Mucosa of rectum (tissue), 2 donors: ENCODE measurements at regions not wholly inside any gene's neighbourhood (a gene's known extent, or its start where the extent isn't known, plus 50 kb on each side); places are given as distances from the start of the nearest gene placed in this dataset.

Source experiments
- H3K27ac ChIP-seq, 2 donors: one replicate each; pipeline ENCODE4 v1.7.0; 2013; ENCODE audit warnings: inconsistent platforms in 2 of 2, low read depth in 2 of 2, low read length in 2 of 2
- H3K27me3 ChIP-seq, 2 donors: one replicate each; pipeline ENCODE4 v1.7.0; 2013; ENCODE audit warnings: low read length in 2 of 2; ENCODE audit not compliant: control insufficient read depth in 2 of 2, insufficient read depth in 2 of 2
- H3K36me3 ChIP-seq, 2 donors: one replicate each; pipeline ENCODE4 v1.7.0; 2013; ENCODE audit warnings: low read length in 2 of 2; ENCODE audit not compliant: control insufficient read depth in 2 of 2, insufficient read depth in 2 of 2
- H3K4me1 ChIP-seq, 2 donors: one replicate each; pipeline ENCODE4 v1.7.0; 2013; ENCODE audit warnings: low read length in 2 of 2, mild to moderate bottlenecking in 1 of 2; ENCODE audit not compliant: control insufficient read depth in 2 of 2, insufficient read depth in 2 of 2
- H3K4me3 ChIP-seq, 2 donors: one replicate each; pipeline ENCODE4 v1.7.0; 2013; ENCODE audit warnings: low read length in 2 of 2
- H3K9ac ChIP-seq, 2 donors: one replicate each; pipeline ENCODE4 v1.7.0; 2013; ENCODE audit warnings: low read length in 2 of 2, low read depth in 1 of 2, mild to moderate bottlenecking in 1 of 2
- H3K9me3 ChIP-seq, 2 donors: one replicate each; pipeline ENCODE4 v1.7.0; 2013; ENCODE audit warnings: low read length in 2 of 2; ENCODE audit not compliant: control insufficient read depth in 2 of 2
- donor health status: healthy.
- donor health status: Normal muscosa, but diverticular disease.

DNA sequence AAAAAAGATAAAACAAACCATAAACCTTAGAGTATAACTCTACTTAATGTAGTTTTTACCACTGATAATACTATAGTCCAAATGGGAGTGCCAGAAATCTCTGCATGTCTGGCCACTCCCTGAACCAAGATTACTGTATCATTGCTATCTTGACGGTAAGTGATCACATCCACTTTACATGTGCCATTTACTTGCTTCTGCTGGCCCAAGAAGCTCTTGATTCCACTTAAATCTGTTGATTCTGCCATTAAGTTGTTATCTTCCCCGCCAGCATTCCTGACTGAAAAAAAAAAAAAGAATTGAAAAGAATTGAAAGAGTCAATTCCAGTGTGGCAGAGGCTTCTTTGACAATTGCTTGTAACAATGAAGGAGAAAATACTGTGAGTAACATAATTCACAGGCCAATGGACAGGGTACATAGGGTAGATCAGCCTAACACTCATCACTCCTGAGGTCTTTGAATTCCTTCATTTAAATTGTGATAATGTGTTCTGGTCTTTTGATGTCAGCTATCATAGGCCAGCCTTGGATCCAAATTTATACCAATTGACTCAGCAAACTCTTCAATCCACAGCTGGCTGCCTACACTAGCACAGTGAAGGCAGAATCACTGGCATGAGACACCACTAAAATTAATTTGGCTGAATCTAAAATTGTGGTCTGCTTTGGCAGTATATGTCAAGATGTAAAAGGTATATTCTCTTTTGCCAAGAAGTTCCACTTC, 665.2 kb upstream of the FLRT2 start:
- Histone ChIP-seq H3K36me3 (no peaks in the 10 kb centered on the region), H3K4me1 (no peaks in the 10 kb centered on the region), H3K27ac (no peak overlapping the region), H3K4me3 (no peak overlapping the region), H3K9ac (no peak overlapping the region), H3K27me3 (no peaks in the 10 kb centered on the region), H3K9me3 (no peaks in the 10 kb centered on the region)

DNA sequence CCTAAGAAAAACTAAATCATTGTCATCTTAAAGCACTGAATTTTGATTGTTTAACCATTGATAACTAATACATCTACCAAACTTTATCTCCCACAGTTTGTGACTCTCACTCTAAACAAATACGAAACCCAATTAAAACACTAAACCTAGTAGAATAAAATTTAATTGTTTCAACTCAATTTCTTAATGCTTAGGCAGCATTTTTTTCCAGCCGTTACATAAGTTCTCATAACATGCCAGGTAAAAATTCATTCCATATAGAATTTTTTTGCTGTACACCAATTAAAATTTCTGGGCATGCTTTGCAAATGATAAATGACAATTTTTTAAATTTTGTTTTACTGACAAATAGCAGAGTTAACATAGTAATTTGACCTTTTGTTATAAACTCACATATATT, 658.2 kb upstream of the FLRT2 start:
- Histone ChIP-seq H3K27me3 (no peaks in the 10 kb centered on the region), H3K9ac (no peak overlapping the region), H3K9me3 (peaks cover 3% of the 10 kb centered on the region in 2 donors), H3K36me3 (no peaks in the 10 kb centered on the region), H3K4me3 (no peak overlapping the region), H3K27ac (no peak overlapping the region), H3K4me1 (no peaks in the 10 kb centered on the region)

DNA sequence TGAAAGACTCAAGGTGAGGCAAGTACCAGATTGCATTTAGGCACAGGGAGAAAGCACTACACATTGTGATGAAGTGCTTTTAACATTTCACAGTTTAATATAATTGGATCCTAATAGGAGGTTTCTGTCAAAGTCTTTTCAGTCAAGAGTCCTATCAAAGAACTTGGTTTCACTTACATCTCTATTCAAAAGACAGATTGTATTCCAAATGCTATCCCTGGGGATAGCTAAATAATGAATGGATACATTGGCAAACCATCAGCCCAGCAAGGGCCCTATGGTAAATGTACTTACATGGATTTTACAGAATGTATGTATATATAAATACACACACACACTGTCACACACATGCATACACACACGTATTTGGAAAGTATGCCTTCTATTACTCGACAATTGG, 655.5 kb upstream of the FLRT2 start:
- no peaks in the 10 kb centered on the region for H3K36me3 ChIP-seq
- H3K9me3 ChIP-seq = peaks cover 3 to 5% of the 10 kb centered on the region in 2 donors
- no peak overlapping the region for H3K4me3 ChIP-seq
- no peaks in the 10 kb centered on the region for H3K27me3 ChIP-seq
- no peak overlapping the region for H3K27ac ChIP-seq
- H3K4me1 ChIP-seq = no peaks in the 10 kb centered on the region
- no peak overlapping the region for H3K9ac ChIP-seq

DNA sequence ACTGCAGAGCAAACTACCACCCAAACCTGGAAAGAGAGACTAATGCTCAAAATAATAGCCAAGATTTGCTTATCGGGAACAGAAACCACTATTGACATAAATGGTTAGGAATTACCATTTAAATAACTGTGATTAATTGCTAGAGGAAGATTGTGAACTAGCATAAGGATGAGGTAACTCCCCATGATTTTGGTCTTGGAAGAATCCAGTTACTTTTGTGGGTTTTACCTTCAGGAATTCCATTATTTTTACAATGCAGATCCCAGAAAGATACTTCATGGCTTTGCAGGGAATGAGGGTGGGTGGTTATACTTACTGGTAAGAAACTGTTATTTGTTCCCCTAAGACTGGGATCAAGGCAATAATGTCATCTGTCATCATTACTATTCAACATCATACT, 652.9 kb upstream of the FLRT2 start:
- Histone ChIP-seq H3K27me3 (no peaks in the 10 kb centered on the region), H3K9ac (no peak overlapping the region), H3K36me3 (no peaks in the 10 kb centered on the region), H3K4me1 (no peaks in the 10 kb centered on the region), H3K4me3 (no peak overlapping the region), H3K27ac (no peak overlapping the region), H3K9me3 (peaks cover 2 to 3% of the 10 kb centered on the region in 2 donors)

DNA sequence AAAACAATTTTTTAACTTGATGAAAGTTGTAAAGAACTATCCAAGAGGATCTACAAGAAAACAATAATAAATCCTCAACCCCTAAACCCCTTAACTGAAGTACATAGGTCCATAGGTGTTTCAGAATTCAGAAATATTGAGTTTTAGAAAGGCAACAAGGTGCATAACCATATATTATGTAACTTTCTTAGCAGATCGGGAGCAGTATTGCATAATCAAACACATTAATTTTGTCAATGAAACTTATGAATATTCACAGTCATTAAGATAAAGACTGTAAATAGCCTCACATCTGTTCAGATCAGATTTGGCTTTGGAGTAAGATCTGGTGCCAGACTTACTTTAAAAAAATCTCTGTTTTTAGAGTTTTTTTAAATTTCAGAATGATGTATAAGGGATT, 647.1 kb upstream of the FLRT2 start:
- H3K27ac ChIP-seq = no peak overlapping the region
- H3K4me3 ChIP-seq = no peak overlapping the region
- H3K9me3 ChIP-seq = peaks cover 0 to 6% of the 10 kb centered on the region in 2 donors
- no peak overlapping the region for H3K9ac ChIP-seq
- H3K36me3 ChIP-seq = no peaks in the 10 kb centered on the region
- no peaks in the 10 kb centered on the region for H3K4me1 ChIP-seq
- no peaks in the 10 kb centered on the region for H3K27me3 ChIP-seq

DNA sequence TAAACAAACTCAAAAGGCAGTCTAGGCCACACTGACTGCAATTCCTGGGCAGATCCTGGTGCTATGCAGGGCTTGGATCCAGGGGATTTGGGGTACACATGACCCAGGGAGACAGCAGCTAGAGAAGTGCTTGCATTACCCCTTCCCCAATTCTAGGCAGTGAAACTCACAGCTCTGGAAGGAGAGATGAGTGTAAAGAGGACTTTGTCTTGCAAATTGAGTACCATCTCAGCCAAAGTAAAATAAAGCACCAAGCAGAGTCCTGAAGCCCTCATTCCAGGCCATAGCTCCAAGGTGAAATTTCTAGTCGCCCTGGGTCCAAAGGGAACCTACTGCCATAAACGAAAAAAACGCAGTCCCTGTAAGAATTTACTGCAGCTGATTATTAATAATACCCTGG, 644.9 kb upstream of the FLRT2 start:
- no peak overlapping the region for H3K9ac ChIP-seq
- H3K36me3 ChIP-seq = no peaks in the 10 kb centered on the region
- no peak overlapping the region for H3K27ac ChIP-seq
- no peaks in the 10 kb centered on the region for H3K27me3 ChIP-seq
- H3K9me3 ChIP-seq = peaks cover 0 to 6% of the 10 kb centered on the region in 2 donors
- no peak overlapping the region for H3K4me3 ChIP-seq
- no peaks in the 10 kb centered on the region for H3K4me1 ChIP-seq

DNA sequence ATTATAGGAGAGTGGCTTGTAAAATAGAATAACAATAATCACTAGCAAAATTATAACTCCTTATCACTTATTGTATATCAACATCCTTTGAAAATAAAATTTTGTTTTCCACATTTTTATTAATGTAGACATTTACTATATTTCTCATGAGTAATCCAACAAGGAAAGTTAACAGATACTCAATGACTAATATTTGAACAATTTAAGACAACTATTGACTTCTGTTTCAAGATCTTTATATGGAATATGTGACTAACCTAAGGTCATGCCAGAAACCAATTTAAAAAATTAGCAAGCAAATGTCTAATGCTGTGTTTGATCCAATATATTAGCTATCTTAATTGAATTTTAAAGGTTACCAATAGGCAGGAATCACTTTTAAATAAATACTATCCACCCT, 638.5 kb upstream of the FLRT2 start:
- Histone ChIP-seq H3K9me3 (peaks cover 0 to 2% of the 10 kb centered on the region in 2 donors), H3K27me3 (no peaks in the 10 kb centered on the region), H3K4me1 (no peaks in the 10 kb centered on the region), H3K36me3 (no peaks in the 10 kb centered on the region), H3K27ac (no peak overlapping the region), H3K9ac (no peak overlapping the region), H3K4me3 (no peak overlapping the region)

DNA sequence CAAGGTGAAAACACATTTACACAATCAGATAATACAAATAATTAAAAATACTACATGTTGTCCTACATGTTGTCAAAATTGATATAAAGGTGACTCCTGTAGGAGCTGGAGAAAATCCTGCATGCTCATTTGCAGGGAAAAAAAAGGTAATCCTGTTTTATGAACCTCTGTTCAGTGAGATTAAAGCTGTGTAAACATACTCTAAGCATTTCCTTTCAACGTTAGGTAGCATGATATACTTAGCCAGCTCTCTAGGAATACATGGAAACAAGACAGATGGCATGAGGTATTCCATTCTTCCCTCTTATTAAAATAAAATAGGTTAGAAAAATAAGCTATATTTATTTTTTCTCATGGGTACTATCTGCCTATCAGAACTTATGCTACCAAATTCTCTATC, 635.7 kb upstream of the FLRT2 start:
- Histone ChIP-seq H3K9me3 (peaks cover 0 to 2% of the 10 kb centered on the region in 2 donors), H3K9ac (no peak overlapping the region), H3K27ac (no peak overlapping the region), H3K27me3 (no peaks in the 10 kb centered on the region), H3K36me3 (no peaks in the 10 kb centered on the region), H3K4me1 (no peaks in the 10 kb centered on the region), H3K4me3 (no peak overlapping the region)

DNA sequence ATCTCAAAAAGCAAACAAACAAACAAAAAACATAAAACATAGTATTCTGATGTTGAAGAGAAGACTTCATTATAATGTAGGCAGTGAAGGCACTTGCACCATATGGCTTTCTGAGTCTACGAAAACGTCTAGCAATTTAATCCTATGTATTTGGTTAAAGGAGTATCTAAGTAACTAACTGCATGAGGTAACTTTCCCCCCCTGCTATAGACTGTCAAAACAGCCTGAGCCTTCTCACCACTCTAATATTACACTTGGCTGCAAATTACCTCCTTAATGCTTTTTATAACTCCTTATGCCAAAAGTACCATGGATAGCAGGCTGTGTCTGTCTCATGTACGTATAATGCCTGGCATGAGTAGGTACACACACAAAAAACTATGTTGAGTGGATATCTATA, 607.6 kb upstream of the FLRT2 start:
- H3K27ac ChIP-seq = no peak overlapping the region
- no peaks in the 10 kb centered on the region for H3K4me1 ChIP-seq
- H3K4me3 ChIP-seq = no peak overlapping the region
- H3K36me3 ChIP-seq = no peaks in the 10 kb centered on the region
- peaks cover 0 to 3% of the 10 kb centered on the region in 2 donors for H3K9me3 ChIP-seq
- H3K27me3 ChIP-seq = no peaks in the 10 kb centered on the region
- H3K9ac ChIP-seq = no peak overlapping the region

DNA sequence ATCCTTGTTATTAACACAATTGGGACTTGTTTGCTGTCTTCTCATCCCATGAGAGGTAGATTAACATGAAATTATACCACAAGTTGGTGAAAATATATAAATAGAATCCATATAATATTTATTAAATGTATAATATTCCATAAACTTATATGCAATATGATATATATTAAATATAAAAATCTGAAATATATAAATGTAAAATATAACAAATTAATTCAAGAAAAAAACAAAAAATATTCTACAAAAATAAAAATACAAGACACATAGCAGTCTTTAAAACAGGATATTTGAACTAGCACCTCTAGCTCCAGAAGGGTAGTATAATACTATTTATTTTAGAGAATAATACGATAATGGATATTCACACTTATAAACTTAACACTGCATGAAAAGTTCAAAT, 603.3 kb upstream of the FLRT2 start:
- Histone ChIP-seq H3K36me3 (no peaks in the 10 kb centered on the region), H3K27ac (no peak overlapping the region), H3K4me3 (no peak overlapping the region), H3K4me1 (no peaks in the 10 kb centered on the region), H3K27me3 (no peaks in the 10 kb centered on the region), H3K9ac (no peak overlapping the region), H3K9me3 (peaks cover 0 to 3% of the 10 kb centered on the region in 2 donors)
